IMR-90 (cell line): ENCODE measurements at regions not wholly inside any gene's neighbourhood (a gene's known extent, or its start where the extent isn't known, plus 50 kb on each side); places are given as distances from the start of the nearest gene placed in this dataset.

Experiments
- ATAC-seq: fragments of 200-7000 bp; cut with Tn5 transposase; 2 replicates; pipeline ENCODE4 v1.9.1; 2020; ENCODE audit warnings: low read depth, mild to moderate bottlenecking, moderate library complexity
- BruUV-seq: library from RNA; stranded (reverse); fragments of 400-500 nt; replicated peaks from 2 replicates; lab custom pipeline; 2021; lab: Mats Ljungman, UMichigan
- CTCF ChIA-PET: fragments of 300-600 bp; formaldehyde crosslinking; extraction: SDS; loops from one replicate; lab custom pipeline; 2021; ENCODE audit warnings: antibody characterized with exemption; lab: Yijun Ruan, JAX
- POLR2A ChIA-PET: fragments of 300-600 bp; sonication (Branson Sonifier 250); formaldehyde crosslinking; loops from one replicate; lab custom pipeline; 2022; ENCODE audit warnings: antibody characterized with exemption; ENCODE audit not compliant: unreplicated experiment; lab: Charles Lee
- DNase-seq: peaks from one replicate; pipeline ENCODE4 v3.0.0; 2013
- H2AFZ ChIP-seq: replicated peaks from 2 replicates; pipeline ENCODE3; 2013; ENCODE audit warnings: low read length, mild to moderate bottlenecking; ENCODE audit not compliant: poor library complexity
- H2AK5ac ChIP-seq: 2 replicates; pipeline ENCODE4 v1.6.1; 2013; ENCODE audit warnings: low read depth, low read length, inconsistent platforms
- H2AK9ac ChIP-seq: replicated peaks from 2 replicates; pipeline ENCODE3; 2013; ENCODE audit warnings: mild to moderate bottlenecking, low read depth, low read length, moderate library complexity; ENCODE audit not compliant: poor library complexity
- H2BK120ac ChIP-seq: 2 replicates; pipeline ENCODE4 v1.6.1; 2013; ENCODE audit warnings: low read depth, low read length, inconsistent platforms
- H2BK15ac ChIP-seq: 3 replicates; pipeline ENCODE4 v1.6.1; 2013; ENCODE audit warnings: low read depth, low read length, inconsistent platforms
- H2BK20ac ChIP-seq: 2 replicates; pipeline ENCODE4 v1.6.1; 2013; ENCODE audit warnings: low read depth, mild to moderate bottlenecking, inconsistent platforms, low read length, moderate library complexity
- H2BK5ac ChIP-seq: 2 replicates; pipeline ENCODE4 v1.6.1; 2013; ENCODE audit warnings: mild to moderate bottlenecking, low read depth, low read length, inconsistent platforms; ENCODE audit not compliant: poor library complexity, severe bottlenecking
- H3K14ac ChIP-seq: replicated peaks from 2 replicates; pipeline ENCODE4 v1.6.1; 2013; ENCODE audit warnings: low read depth, low read length, inconsistent platforms
- H3K18ac ChIP-seq: 2 replicates; pipeline ENCODE4 v1.6.1; 2013; ENCODE audit warnings: low read depth, low read length, control low read depth
- H3K23ac ChIP-seq: 2 replicates; pipeline ENCODE4 v1.6.1; 2013; ENCODE audit warnings: low read depth, low read length, inconsistent platforms
- H3K27ac ChIP-seq: 2 replicates; pipeline ENCODE4 v1.5.1; 2013; ENCODE audit warnings: mild to moderate bottlenecking, control low read depth, low read length; ENCODE audit not compliant: insufficient read depth
- H3K27me3 ChIP-seq: 2 replicates; pipeline ENCODE4 v1.6.1; 2013; ENCODE audit warnings: low read length; ENCODE audit not compliant: control insufficient read depth, insufficient read depth
- H3K36me3 ChIP-seq: 2 replicates; pipeline ENCODE4 v1.6.1; 2013; ENCODE audit warnings: low read length, mixed read lengths; ENCODE audit not compliant: control insufficient read depth, insufficient read depth
- H3K4ac ChIP-seq: 2 replicates; pipeline ENCODE4 v1.6.1; 2013; ENCODE audit warnings: low read depth, low read length, inconsistent platforms
- H3K4me1 ChIP-seq: 2 replicates; pipeline ENCODE4 v1.6.1; 2013; ENCODE audit warnings: low read length, mixed read lengths; ENCODE audit not compliant: control insufficient read depth, insufficient read depth
- H3K4me2 ChIP-seq: 2 replicates; pipeline ENCODE4 v1.6.1; 2013; ENCODE audit warnings: low read depth, mild to moderate bottlenecking, control low read depth, low read length, moderate library complexity
- H3K4me3 ChIP-seq: 2 replicates; pipeline ENCODE4 v1.5.1; 2013; ENCODE audit warnings: low read depth, mild to moderate bottlenecking, control low read depth, low read length, moderate library complexity; ENCODE audit not compliant: insufficient read depth
- H3K56ac ChIP-seq: 2 replicates; pipeline ENCODE4 v1.6.1; 2013; ENCODE audit warnings: low read length, inconsistent platforms; ENCODE audit not compliant: insufficient read depth; ENCODE audit errors: extremely low read depth
- H3K79me1 ChIP-seq, 2 experiments: 2 replicates each; pipeline ENCODE4 v1.6.1; 2013; ENCODE audit warnings: low read length in 2 of 2, inconsistent platforms in 1 of 2, low read depth in 1 of 2
- H3K9ac ChIP-seq: 2 replicates; pipeline ENCODE4 v1.6.1; 2013; ENCODE audit warnings: low read depth, low read length, control low read depth
- H3K9me1 ChIP-seq: 2 replicates; pipeline ENCODE4 v1.6.1; 2013; ENCODE audit warnings: low read length, inconsistent platforms; ENCODE audit not compliant: insufficient read depth
- H3K9me3 ChIP-seq: 2 replicates; pipeline ENCODE4 v1.6.1; 2013; ENCODE audit warnings: low read length; ENCODE audit not compliant: control insufficient read depth, insufficient read depth
- H4K20me1 ChIP-seq: 2 replicates; pipeline ENCODE4 v1.6.1; 2013; ENCODE audit warnings: low read length, inconsistent platforms; ENCODE audit not compliant: insufficient read depth
- H4K5ac ChIP-seq: 2 replicates; pipeline ENCODE4 v1.6.1; 2013; ENCODE audit warnings: mild to moderate bottlenecking, low read depth, low read length, control low read depth
- H4K8ac ChIP-seq, 2 experiments: 2 replicates each; pipeline ENCODE4 v1.6.1; 2013; ENCODE audit warnings: low read depth in 2 of 2, low read length in 2 of 2, control low read depth in 1 of 2, inconsistent platforms in 1 of 2
- H4K91ac ChIP-seq: 2 replicates; pipeline ENCODE4 v1.6.1; 2013; ENCODE audit warnings: low read depth, low read length, inconsistent platforms; ENCODE audit not compliant: insufficient read depth
- BHLHE40 ChIP-seq: fragments of 150-350 bp; IDR thresholded peaks from 2 replicates; pipeline ENCODE4 v1.6.1; 2016; ENCODE audit warnings: mild to moderate bottlenecking, low read depth, low read length
- CEBPB ChIP-seq: IDR thresholded peaks from 2 replicates; pipeline ENCODE4 v1.6.1; 2012; ENCODE audit warnings: low read depth, low read length, improper control_type of control experiment
- POLR2A ChIP-seq: IDR thresholded peaks from 2 replicates; pipeline ENCODE4 v1.6.1; 2012; ENCODE audit warnings: mild to moderate bottlenecking, low read depth, low read length
- WGBS, 2 experiments: methylation state at CpG; one replicate each; pipeline versions ENCODE4 v1.1.5 to v1.1.7; 2013; ENCODE audit warnings: missing lambda C conversion rate in 2 of 2; ENCODE audit not compliant: insufficient read length in 1 of 2; ENCODE audit errors: extremely low coverage in 2 of 2; 5-methylcytosine and 5-hydroxymethylcytosine counted together
- dilution Hi-C: fragments of 300-500 bp; cut with HindIII; formaldehyde crosslinking; loops from one replicate; pipeline ENCODE4 v1.14.3; 2018; ENCODE audit warnings: low sequenced_read_pairs; ENCODE audit not compliant: unreplicated experiment
- in situ Hi-C: fragments of 300-500 bp; cut with MboI; formaldehyde crosslinking; loops from 3 replicates; pipeline ENCODE4 v1.14.3; 2019; ENCODE audit warnings: low sequenced_read_pairs, inconsistent platforms, mixed read lengths
- intact Hi-C: fragments of 100-400 bp; cut with micrococcal nuclease; formaldehyde crosslinking; loops from 2 replicates; pipeline ENCODE4 v1.10.0; 2022

DNA sequence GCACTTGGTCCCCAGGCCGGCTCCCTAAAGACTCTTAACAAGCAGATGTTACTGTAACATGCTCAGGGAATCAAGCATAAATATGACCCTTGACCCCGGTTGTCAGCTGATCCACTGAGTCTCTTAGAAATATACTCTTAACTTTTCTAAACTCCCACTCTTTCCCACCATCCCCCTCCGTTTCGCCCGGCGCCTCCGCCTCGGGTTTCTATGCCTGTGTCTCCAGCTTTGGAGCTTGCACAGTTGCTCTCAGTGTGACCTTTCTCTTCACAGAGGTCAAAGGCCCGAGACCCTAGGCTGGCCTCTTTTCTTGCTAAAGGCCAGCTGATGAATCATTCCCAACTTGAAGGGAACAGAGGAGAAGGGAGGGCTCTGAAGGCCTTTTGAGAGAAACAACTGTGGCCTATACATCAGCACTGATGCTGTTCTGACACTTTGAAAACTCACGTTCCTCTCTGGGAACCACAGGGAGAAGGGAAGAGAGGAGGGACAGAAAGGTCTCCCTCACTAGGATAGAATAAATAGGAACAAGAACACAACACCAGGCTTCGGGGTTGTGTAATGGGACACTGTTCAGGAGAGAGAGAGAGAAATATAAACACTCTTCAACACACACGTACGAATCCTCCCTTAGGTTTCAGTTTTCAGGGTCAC is 484.5 kb upstream of the NR2F2 start:
- POLR2A ChIA-PET = no interaction called here
- Histone ChIP-seq H3K9me1 (no peaks in the 10 kb centered on the region; the same call in 1 of the 2 replicates), H3K79me1 (no peaks in the 10 kb centered on the region), H3K18ac (peak overlapping the region; percentile 27), H4K5ac (peak overlapping the region; percentile 16), H4K91ac (peak overlapping the region; percentile 53), H3K14ac (peak overlapping the region; percentile 57), H2AFZ (peak overlapping the region; percentile 82), H2BK15ac (peak overlapping the region; percentile 27; the same call in 2 of the 3 replicates), H2BK120ac (peak overlapping the region; percentile 82), H3K9ac (peak overlapping the region; percentile 19), H3K4me2 (peak overlapping the region; percentile 31), H2BK5ac (peak overlapping the region; percentile 64), H3K56ac (0 out of 2 replicates have a peak overlapping the region, but pooled peaks have one; percentile 41), H3K27ac (peak overlapping the region; percentile 81; the same call in 1 of the 2 replicates), H2AK9ac (peak overlapping the region; percentile 75), H3K36me3 (no peaks in the 10 kb centered on the region), H3K4me3 (no peak overlapping the region), H2AK5ac (peak overlapping the region; percentile 48; the same call in 1 of the 2 replicates), H2BK20ac (peak overlapping the region; percentile 75), H3K9me3 (no peaks in the 10 kb centered on the region), H3K4ac (peak overlapping the region; percentile 58), H3K4me1 (peaks cover 8% of the 10 kb centered on the region), H3K27me3 (no peaks in the 10 kb centered on the region), H3K23ac (peak overlapping the region; percentile 66; the same call in 1 of the 2 replicates), H4K8ac (peak overlapping the region; percentile 3 to 81; a peak in 3 of 4 replicates), H4K20me1 (no peaks in the 10 kb centered on the region)
- peak; percentile 40 for TF ChIP-seq CEBPB
- TF ChIP-seq POLR2A = no peak
- peak; percentile 55 for TF ChIP-seq BHLHE40
- in situ Hi-C loops = no loop called here
- DNase-seq (peak; percentile 81), ATAC-seq (peak; percentile 90)
- no TSS peak for BruUV-seq
- dilution Hi-C loops = no loop called here
- CTCF ChIA-PET = no interaction called here
- intact Hi-C loops = loop anchor here (10.0 kb wide), 1 partner anchor 561 kb away; no protein-coding TSS in a partner anchor
- 82% methylated on average over 5 of the region's 13 CpGs; no CpG with 5 or more reads in 1 of the 2 experiments for WGBS, 2 experiments
